CD8-positive, alpha-beta memory T cell (primary cell): ENCODE measurements at regions not wholly inside any gene's neighbourhood (a gene's known extent, or its start where the extent isn't known, plus 50 kb on each side); places are given as distances from the start of the nearest gene placed in this dataset.

ENCODE experiments used
- CTCF ChIA-PET: fragments of 350-600 bp; sonication (Branson Sonifier 250); formaldehyde crosslinking; loops from one replicate; lab custom pipeline; 2021; ENCODE audit warnings: antibody characterized with exemption; lab: Charles Lee
- POLR2A ChIA-PET: fragments of 350-600 bp; sonication (Branson Sonifier 250); formaldehyde crosslinking; loops from one replicate; lab custom pipeline; 2021; ENCODE audit warnings: antibody characterized with exemption; lab: Charles Lee
- DNase-seq, 5 donors: peaks; one replicate each; pipeline versions ENCODE4 v3.0.0 to v3.0.0-alpha.2; 2020 to 2022; ENCODE audit warnings: mixed read lengths in 1 of 5
- H3K27ac ChIP-seq: one replicate; pipeline ENCODE4 v1.7.0; 2013; ENCODE audit warnings: low read depth, mild to moderate bottlenecking, low read length, moderate library complexity
- H3K27me3 ChIP-seq: 2 replicates; pipeline ENCODE4 v1.7.0; 2013; ENCODE audit warnings: low read length, mild to moderate bottlenecking; ENCODE audit not compliant: insufficient read depth, poor library complexity, severe bottlenecking
- H3K36me3 ChIP-seq: 2 replicates; pipeline ENCODE4 v1.7.0; 2013; ENCODE audit warnings: mild to moderate bottlenecking, low read length, moderate library complexity; ENCODE audit not compliant: insufficient read depth
- H3K4me1 ChIP-seq: 2 replicates; pipeline ENCODE4 v1.7.0; 2013; ENCODE audit warnings: mild to moderate bottlenecking, low read length, moderate library complexity; ENCODE audit not compliant: insufficient read depth
- H3K4me3 ChIP-seq: 2 replicates; pipeline ENCODE4 v1.7.0; 2013; ENCODE audit warnings: mild to moderate bottlenecking, low read length
- H3K9me3 ChIP-seq: 2 replicates; pipeline ENCODE4 v1.7.0; 2013; ENCODE audit warnings: mild to moderate bottlenecking, low read length
- H3K27ac Mint-ChIP-seq, 8 donors: one replicate each; pipeline ENCODE4 v1.8.0; 2020 to 2021; ENCODE audit warnings: mixed read lengths in 8 of 8, mild to moderate bottlenecking in 6 of 8, inconsistent platforms in 3 of 8, moderate library complexity in 3 of 8
- H3K27me3 Mint-ChIP-seq, 2 donors: one replicate each; pipeline ENCODE4 v1.8.0; 2020 to 2021; ENCODE audit warnings: mixed read lengths in 2 of 2, mild to moderate bottlenecking in 1 of 2, moderate library complexity in 1 of 2
- H3K36me3 Mint-ChIP-seq, 3 donors: one replicate each; pipeline ENCODE4 v1.8.0; 2020 to 2021; ENCODE audit warnings: mixed read lengths in 3 of 3, inconsistent platforms in 1 of 3, mild to moderate bottlenecking in 1 of 3
- H3K4me1 Mint-ChIP-seq, 3 donors: one replicate each; pipeline ENCODE4 v1.8.0; 2020 to 2021; ENCODE audit warnings: mixed read lengths in 3 of 3, inconsistent platforms in 1 of 3, mild to moderate bottlenecking in 1 of 3
- H3K4me3 Mint-ChIP-seq, 7 donors: one replicate each; pipeline ENCODE4 v1.8.0; 2020 to 2021; ENCODE audit warnings: mixed read lengths in 7 of 7, mild to moderate bottlenecking in 6 of 7, moderate library complexity in 4 of 7, inconsistent platforms in 2 of 7
- H3K9me3 Mint-ChIP-seq, 5 donors: one replicate each; pipeline ENCODE4 v1.8.0; 2020 to 2022; ENCODE audit warnings: mixed read lengths in 5 of 5, mild to moderate bottlenecking in 3 of 5, moderate library complexity in 2 of 5, inconsistent platforms in 1 of 5

DNA sequence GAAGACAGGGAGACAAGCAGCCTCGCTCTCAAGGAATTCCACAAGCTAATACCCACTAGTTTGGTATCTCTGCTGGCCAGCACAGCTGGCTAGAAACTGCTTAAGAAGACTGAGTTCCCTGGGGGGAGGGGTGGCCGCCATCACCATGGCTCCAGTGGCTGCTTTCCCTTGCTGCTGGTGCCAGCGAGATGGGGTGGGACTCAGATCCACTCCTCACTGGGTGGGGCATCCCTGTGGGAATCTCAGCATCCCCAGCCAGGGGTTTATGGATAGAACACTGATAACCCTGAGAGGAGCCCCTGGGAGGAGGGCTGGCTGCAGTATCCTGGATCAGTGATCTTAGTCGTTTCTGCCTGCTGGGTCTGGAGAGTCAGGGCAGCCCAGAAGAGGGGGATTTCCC is 170.6 kb upstream of the MDGA2 start:
- Histone ChIP-seq H3K4me3 (no peak overlapping the region), H3K27me3 (no peaks in the 10 kb centered on the region), H3K9me3 (no peaks in the 10 kb centered on the region), H3K27ac (no peak overlapping the region), H3K4me1 (no peaks in the 10 kb centered on the region), H3K36me3 (no peaks in the 10 kb centered on the region)
- Mint-ChIP-seq H3K4me3 (no peak overlapping the region), H3K27ac (no peak overlapping the region), H3K36me3 (no peaks in the 10 kb centered on the region), H3K9me3 (peaks cover 5 to 45% (median 22%) of the 10 kb centered on the region in 5 donors), H3K4me1 (no peaks in the 10 kb centered on the region), H3K27me3 (no peaks in the 10 kb centered on the region)
- CTCF ChIA-PET = no interaction called here
- DNase-seq = no peak
- POLR2A ChIA-PET = no interaction called here

DNA sequence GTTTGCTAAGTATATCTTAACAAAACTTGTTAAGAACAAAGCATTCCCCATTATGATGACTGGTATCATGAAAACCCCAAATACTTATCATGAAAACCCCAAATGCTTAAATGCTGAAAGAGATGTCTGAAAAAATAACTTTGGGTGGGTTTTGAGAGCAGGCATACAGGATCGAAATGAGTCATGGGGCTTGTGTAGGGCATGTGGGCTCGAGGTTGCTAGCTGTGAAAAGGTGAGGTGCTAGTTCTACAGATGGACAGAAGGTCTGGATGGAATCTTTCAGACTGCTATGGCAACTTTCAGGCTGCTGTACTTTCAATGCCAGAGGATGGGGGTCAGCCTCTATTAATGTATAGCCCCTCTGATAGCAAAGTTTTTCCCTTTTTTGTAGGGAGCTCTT is 167.8 kb upstream of the MDGA2 start:
- no peaks in the 10 kb centered on the region for H3K27me3 ChIP-seq
- no peaks in the 10 kb centered on the region for H3K27me3 Mint-ChIP-seq
- H3K4me1 ChIP-seq = no peaks in the 10 kb centered on the region
- H3K9me3 Mint-ChIP-seq = peaks cover 5 to 36% (median 16%) of the 10 kb centered on the region in 5 donors
- H3K27ac ChIP-seq = no peak overlapping the region
- H3K36me3 Mint-ChIP-seq = no peaks in the 10 kb centered on the region
- H3K4me3 Mint-ChIP-seq = no peak overlapping the region
- ChIA-PET POLR2A (no interaction called here), CTCF (no interaction called here)
- no peaks in the 10 kb centered on the region for H3K4me1 Mint-ChIP-seq
- H3K36me3 ChIP-seq = no peaks in the 10 kb centered on the region
- no peak overlapping the region for H3K27ac Mint-ChIP-seq
- H3K9me3 ChIP-seq = no peaks in the 10 kb centered on the region
- no peak for DNase-seq
- no peak overlapping the region for H3K4me3 ChIP-seq

DNA sequence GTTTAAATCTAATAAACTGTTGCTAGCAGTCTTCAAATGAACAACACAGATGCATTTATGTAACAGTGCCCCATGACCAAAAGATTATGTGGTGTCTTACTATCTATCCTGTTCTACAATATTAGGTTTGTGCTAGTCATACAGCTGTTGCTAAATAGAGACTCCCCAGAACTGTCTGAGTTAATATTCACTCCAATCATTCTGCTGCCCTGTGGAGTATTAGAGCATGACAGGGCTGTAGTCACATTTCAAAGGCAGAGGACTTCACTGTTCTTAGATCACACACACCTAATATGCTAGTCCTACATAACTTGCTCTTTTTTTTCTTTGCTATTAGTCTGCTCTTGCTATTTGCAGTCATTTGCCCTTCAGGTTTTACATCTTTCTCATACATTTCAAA is 157.6 kb upstream of the MDGA2 start:
- no peaks in the 10 kb centered on the region for H3K27me3 ChIP-seq
- H3K27ac ChIP-seq = no peak overlapping the region
- no peaks in the 10 kb centered on the region for H3K36me3 Mint-ChIP-seq
- no peaks in the 10 kb centered on the region for H3K4me1 ChIP-seq
- H3K4me3 Mint-ChIP-seq = no peak overlapping the region
- no peak overlapping the region for H3K4me3 ChIP-seq
- no peaks in the 10 kb centered on the region for H3K36me3 ChIP-seq
- H3K27me3 Mint-ChIP-seq = no peaks in the 10 kb centered on the region
- peaks cover 1 to 19% (median 3%) of the 10 kb centered on the region in 5 donors for H3K9me3 Mint-ChIP-seq
- DNase-seq = no peak
- POLR2A ChIA-PET = no interaction called here
- no peak overlapping the region for H3K27ac Mint-ChIP-seq
- no peaks in the 10 kb centered on the region for H3K9me3 ChIP-seq
- H3K4me1 Mint-ChIP-seq = no peaks in the 10 kb centered on the region
- CTCF ChIA-PET = no interaction called here

DNA sequence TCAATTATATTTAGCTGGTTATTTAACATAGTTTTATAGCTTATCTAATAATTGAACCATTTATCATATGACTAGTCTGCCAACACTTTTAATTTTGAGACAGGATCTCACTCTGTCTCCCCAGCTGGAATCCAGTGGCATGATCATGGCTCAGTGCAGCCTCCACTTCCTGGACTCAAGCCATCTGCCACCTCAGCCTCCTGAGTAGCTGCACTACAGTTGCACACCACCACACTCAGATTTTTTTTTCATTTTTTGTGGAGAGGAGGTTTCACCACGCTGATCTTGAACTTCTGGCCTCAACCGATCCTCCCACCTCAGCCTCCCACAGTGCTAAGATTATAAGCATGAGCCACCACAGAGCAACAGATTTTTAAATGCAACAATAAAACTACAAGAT is 151.4 kb upstream of the MDGA2 start:
- H3K36me3 Mint-ChIP-seq = no peaks in the 10 kb centered on the region
- ChIA-PET POLR2A (no interaction called here), CTCF (no interaction called here)

DNA sequence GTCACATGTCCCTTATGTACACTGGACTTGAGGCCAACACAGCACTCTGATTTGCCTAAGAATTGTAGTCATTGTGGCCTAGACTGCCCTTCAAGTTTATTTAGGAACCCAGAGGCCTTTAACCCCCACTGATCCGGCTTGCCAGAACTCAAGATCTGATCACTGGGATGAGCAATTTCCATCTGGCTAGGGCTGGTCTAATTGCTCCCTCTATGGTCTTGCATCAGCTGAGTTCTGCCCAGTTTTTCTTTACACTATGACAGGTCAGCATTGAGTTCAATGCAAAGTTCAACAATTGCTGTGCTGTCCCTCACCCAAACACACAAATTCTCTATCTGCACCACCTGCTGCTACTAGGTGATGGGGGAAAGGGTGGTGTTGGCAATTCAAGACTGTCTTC is 146.9 kb upstream of the MDGA2 start:
- H3K27ac Mint-ChIP-seq = no peak overlapping the region
- H3K4me3 Mint-ChIP-seq = no peak overlapping the region
- H3K4me1 Mint-ChIP-seq = no peaks in the 10 kb centered on the region
- Histone ChIP-seq H3K9me3 (no peaks in the 10 kb centered on the region), H3K27me3 (no peaks in the 10 kb centered on the region), H3K4me1 (no peaks in the 10 kb centered on the region), H3K27ac (no peak overlapping the region), H3K4me3 (no peak overlapping the region), H3K36me3 (no peaks in the 10 kb centered on the region)
- H3K27me3 Mint-ChIP-seq = no peaks in the 10 kb centered on the region
- no peaks in the 10 kb centered on the region for H3K36me3 Mint-ChIP-seq
- peaks cover 4 to 29% (median 17%) of the 10 kb centered on the region in 5 donors for H3K9me3 Mint-ChIP-seq
- CTCF ChIA-PET = no interaction called here
- no peak for DNase-seq
- POLR2A ChIA-PET = no interaction called here

More for the DNA sequence above, 151.4 kb upstream of the MDGA2 start:
- Mint-ChIP-seq H3K9me3 (peaks cover 2 to 10% (median 8%) of the 10 kb centered on the region in 5 donors), H3K27ac (no peak overlapping the region), H3K4me1 (no peaks in the 10 kb centered on the region), H3K4me3 (no peak overlapping the region), H3K27me3 (no peaks in the 10 kb centered on the region)
- Histone ChIP-seq H3K36me3 (no peaks in the 10 kb centered on the region), H3K9me3 (no peaks in the 10 kb centered on the region), H3K27me3 (no peaks in the 10 kb centered on the region), H3K4me3 (no peak overlapping the region), H3K4me1 (no peaks in the 10 kb centered on the region), H3K27ac (no peak overlapping the region)
- no peak for DNase-seq

DNA sequence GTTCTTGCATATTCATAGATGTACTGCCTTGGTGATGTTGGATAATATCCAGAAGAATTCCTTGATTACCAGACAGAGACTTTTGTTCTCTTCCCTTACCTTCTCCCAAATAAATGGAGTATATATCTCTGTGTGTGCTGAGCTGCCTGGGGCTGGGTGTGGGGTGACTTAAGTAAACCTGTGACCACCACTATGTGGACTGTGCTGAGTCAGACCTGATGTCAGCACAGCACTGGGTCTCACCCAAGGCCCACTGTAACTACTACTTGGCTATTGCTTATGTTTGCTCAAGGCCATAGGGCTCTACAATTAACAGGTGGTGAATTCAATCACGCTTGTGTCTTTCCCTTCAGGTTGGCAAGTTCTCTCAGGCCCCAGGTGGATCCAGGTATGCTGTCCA is 145.7 kb upstream of the MDGA2 start:
- no peak overlapping the region for H3K27ac ChIP-seq
- POLR2A ChIA-PET = no interaction called here
- H3K4me3 Mint-ChIP-seq = no peak overlapping the region
- H3K36me3 ChIP-seq = no peaks in the 10 kb centered on the region
- H3K9me3 ChIP-seq = no peaks in the 10 kb centered on the region
- no peak overlapping the region for H3K27ac Mint-ChIP-seq
- no peaks in the 10 kb centered on the region for H3K4me1 ChIP-seq
- CTCF ChIA-PET = no interaction called here
- peaks cover 4 to 40% (median 16%) of the 10 kb centered on the region in 5 donors for H3K9me3 Mint-ChIP-seq
- H3K27me3 Mint-ChIP-seq = no peaks in the 10 kb centered on the region
- no peaks in the 10 kb centered on the region for H3K36me3 Mint-ChIP-seq
- no peak for DNase-seq
- no peaks in the 10 kb centered on the region for H3K27me3 ChIP-seq
- no peaks in the 10 kb centered on the region for H3K4me1 Mint-ChIP-seq
- no peak overlapping the region for H3K4me3 ChIP-seq

DNA sequence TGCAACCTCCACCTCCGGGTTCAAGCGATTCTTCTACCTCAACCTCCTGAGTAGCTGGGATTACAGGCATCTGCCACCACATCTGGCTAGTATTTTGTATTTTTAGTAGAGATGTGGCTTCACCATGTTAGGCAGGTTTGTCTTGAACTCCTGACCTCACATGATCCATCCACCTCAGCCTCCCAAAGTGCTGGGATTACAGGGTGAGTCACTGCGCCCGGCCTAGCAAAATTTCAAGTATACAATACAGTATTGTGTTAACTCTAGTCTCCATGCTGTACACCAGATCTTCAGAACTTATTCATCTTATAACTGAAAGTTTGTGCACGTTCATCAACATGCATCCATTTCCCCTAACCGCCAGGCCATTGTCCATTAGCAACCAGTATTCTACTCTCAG is 115.1 kb upstream of the MDGA2 start:
- Mint-ChIP-seq H3K27me3 (no peaks in the 10 kb centered on the region), H3K4me1 (no peaks in the 10 kb centered on the region), H3K27ac (no peak overlapping the region), H3K36me3 (no peaks in the 10 kb centered on the region), H3K9me3 (peaks cover 2 to 12% (median 10%) of the 10 kb centered on the region in 5 donors), H3K4me3 (no peak overlapping the region)
- POLR2A ChIA-PET = no interaction called here
- Histone ChIP-seq H3K4me1 (no peaks in the 10 kb centered on the region), H3K9me3 (no peaks in the 10 kb centered on the region), H3K4me3 (no peak overlapping the region), H3K36me3 (no peaks in the 10 kb centered on the region), H3K27me3 (no peaks in the 10 kb centered on the region), H3K27ac (no peak overlapping the region)
- no peak for DNase-seq
- CTCF ChIA-PET = no interaction called here

DNA sequence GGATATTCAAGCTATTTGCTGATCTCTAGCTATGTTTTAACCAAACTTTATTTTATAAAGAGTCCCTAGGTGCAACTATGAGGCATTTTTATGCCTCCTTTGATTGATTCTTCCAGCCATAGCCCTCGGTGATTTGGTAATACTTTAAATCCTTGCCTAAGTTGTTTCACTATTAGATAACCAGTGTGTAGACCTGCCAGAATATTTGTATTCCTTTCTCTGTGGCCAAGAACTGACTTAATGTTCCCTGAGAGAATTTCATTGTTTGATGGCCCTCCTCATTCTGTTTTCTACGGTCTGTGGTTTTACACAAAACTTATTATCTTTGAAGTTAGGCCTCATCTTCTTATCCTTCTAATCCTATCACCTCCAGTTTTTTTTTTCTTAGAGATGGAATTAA is 109.7 kb upstream of the MDGA2 start:
- Histone ChIP-seq H3K27ac (no peak overlapping the region), H3K27me3 (no peaks in the 10 kb centered on the region), H3K9me3 (no peaks in the 10 kb centered on the region), H3K4me1 (no peaks in the 10 kb centered on the region), H3K36me3 (no peaks in the 10 kb centered on the region), H3K4me3 (no peak overlapping the region)
- ChIA-PET POLR2A (no interaction called here), CTCF (no interaction called here)
- Mint-ChIP-seq H3K27me3 (no peaks in the 10 kb centered on the region), H3K27ac (no peak overlapping the region), H3K9me3 (peaks cover 3 to 20% (median 7%) of the 10 kb centered on the region in 5 donors), H3K4me1 (no peaks in the 10 kb centered on the region), H3K4me3 (no peak overlapping the region), H3K36me3 (no peaks in the 10 kb centered on the region)
- no peak for DNase-seq

DNA sequence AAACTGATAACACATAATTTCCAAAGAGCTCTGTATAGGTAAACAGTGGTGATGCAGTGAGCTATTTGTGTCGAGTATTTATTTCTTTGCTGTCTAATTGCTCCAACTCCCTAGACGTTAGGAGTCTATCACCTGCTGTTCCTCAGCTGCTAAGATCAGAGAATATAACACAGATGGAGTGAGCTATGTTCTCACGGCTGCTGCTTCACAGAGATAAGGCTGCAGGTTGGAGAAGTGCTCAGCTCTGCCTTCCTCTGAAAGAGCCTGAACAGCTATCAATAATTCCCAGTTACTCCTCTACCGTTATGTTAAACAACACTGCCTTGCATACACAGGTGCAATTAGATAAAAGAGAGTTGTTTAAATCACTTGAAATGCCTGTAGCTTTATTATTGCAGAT is 103.2 kb upstream of the MDGA2 start:
- peaks cover 2 to 21% (median 13%) of the 10 kb centered on the region in 5 donors for H3K9me3 Mint-ChIP-seq
- POLR2A ChIA-PET = no interaction called here

More for the DNA sequence above, 103.2 kb upstream of the MDGA2 start:
- no peak overlapping the region for H3K4me3 Mint-ChIP-seq
- H3K4me1 Mint-ChIP-seq = no peaks in the 10 kb centered on the region
- no peak overlapping the region for H3K27ac ChIP-seq
- CTCF ChIA-PET = no interaction called here
- no peak for DNase-seq
- H3K9me3 ChIP-seq = no peaks in the 10 kb centered on the region
- H3K27ac Mint-ChIP-seq = no peak overlapping the region
- no peaks in the 10 kb centered on the region for H3K27me3 ChIP-seq
- H3K36me3 Mint-ChIP-seq = no peaks in the 10 kb centered on the region
- no peak overlapping the region for H3K4me3 ChIP-seq
- no peaks in the 10 kb centered on the region for H3K4me1 ChIP-seq
- no peaks in the 10 kb centered on the region for H3K36me3 ChIP-seq
- H3K27me3 Mint-ChIP-seq = no peaks in the 10 kb centered on the region
